Liver (tissue), 8 donors: ENCODE measurements at regions not wholly inside any gene's neighbourhood (a gene's known extent, or its start where the extent isn't known, plus 50 kb on each side); places are given as distances from the start of the nearest gene placed in this dataset.
A peak's percentile ranks its signal among the peaks of the same experiment; 100 is the strongest.
"Not testable (repeated sequence)": the region's sequence is repeated elsewhere in the genome, so short reads cannot be mapped to it uniquely, and the experiment has no call there.

Source experiments
- DNase-seq: peaks from one replicate; pipeline ENCODE4 v3.0.0-alpha.2; 2017; ENCODE audit warnings: low spot score
- H3K27ac ChIP-seq, 2 donors: one replicate each; pipeline ENCODE4 v1.7.0; 2013; ENCODE audit warnings: inconsistent platforms in 2 of 2, low read length in 2 of 2, control low read depth in 1 of 2, low read depth in 1 of 2, mild to moderate bottlenecking in 1 of 2
- H3K27me3 ChIP-seq, 4 donors: one replicate each; pipeline versions ENCODE4 v1.6.1 to v1.7.0; 2013; ENCODE audit warnings: low read length in 3 of 4, inconsistent platforms in 1 of 4, mild to moderate bottlenecking in 1 of 4, moderate library complexity in 1 of 4; ENCODE audit not compliant: control insufficient read depth in 4 of 4, insufficient read depth in 4 of 4
- H3K36me3 ChIP-seq, 4 donors: one replicate each; pipeline versions ENCODE4 v1.6.1 to v1.7.0; 2013; ENCODE audit warnings: low read length in 3 of 4, mild to moderate bottlenecking in 3 of 4, low read depth in 1 of 4, moderate library complexity in 1 of 4; ENCODE audit not compliant: control insufficient read depth in 4 of 4, insufficient read depth in 3 of 4
- H3K4me1 ChIP-seq, 4 donors: one replicate each; pipeline versions ENCODE4 v1.6.1 to v1.7.0; 2013; ENCODE audit warnings: low read length in 3 of 4, mild to moderate bottlenecking in 3 of 4, moderate library complexity in 1 of 4; ENCODE audit not compliant: control insufficient read depth in 4 of 4, insufficient read depth in 4 of 4
- H3K4me3 ChIP-seq, 3 donors: one replicate each; pipeline versions ENCODE4 v1.6.1 to v1.7.0; 2013; ENCODE audit warnings: low read length in 3 of 3, control low read depth in 1 of 3, low read depth in 1 of 3, mild to moderate bottlenecking in 1 of 3
- H3K9ac ChIP-seq, 2 donors: one replicate each; pipeline ENCODE4 v1.7.0; 2013; ENCODE audit warnings: low read length in 2 of 2, mild to moderate bottlenecking in 2 of 2, moderate library complexity in 2 of 2, control low read depth in 1 of 2, low read depth in 1 of 2
- H3K9me3 ChIP-seq, 4 donors: one replicate each; pipeline versions ENCODE4 v1.6.1 to v1.7.0; 2013; ENCODE audit warnings: low read length in 3 of 4; ENCODE audit not compliant: control insufficient read depth in 4 of 4
- ATF3 ChIP-seq: IDR thresholded peaks from 2 replicates; pipeline ENCODE4 v1.6.1; 2016; ENCODE audit warnings: antibody characterized with exemption
- CTCF ChIP-seq: fragments of 150-350 bp; IDR thresholded peaks from 2 replicates; pipeline ENCODE4 v1.5.1; 2017; ENCODE audit warnings: improper control_type of control experiment, low read depth, low read length; ENCODE audit not compliant: missing input control
- EGR1 ChIP-seq, 2 donors: IDR thresholded peaks; 2 replicates each; pipeline ENCODE4 v1.6.1; 2016 to 2018; ENCODE audit warnings: antibody characterized with exemption in 2 of 2, low read depth in 2 of 2
- FOXA1 ChIP-seq: IDR thresholded peaks from 2 replicates; pipeline ENCODE4 v1.6.1; 2016; ENCODE audit warnings: antibody characterized with exemption
- FOXA2 ChIP-seq: IDR thresholded peaks from 2 replicates; pipeline ENCODE4 v1.6.1; 2016; ENCODE audit warnings: antibody characterized with exemption
- GABPA ChIP-seq, 2 donors: IDR thresholded peaks in 1 of 2; conservative IDR thresholded peaks in 1 of 2; 2 replicates each; pipeline ENCODE4 v1.6.1; 2016; ENCODE audit warnings: antibody characterized with exemption in 2 of 2, mild to moderate bottlenecking in 1 of 2, moderate library complexity in 1 of 2
- NR2F2 ChIP-seq: IDR thresholded peaks from 2 replicates; pipeline ENCODE4 v1.6.1; 2016; ENCODE audit warnings: antibody characterized with exemption
- RAD21 ChIP-seq, 2 donors: IDR thresholded peaks; 2 replicates each; pipeline ENCODE4 v1.6.1; 2016; ENCODE audit warnings: antibody characterized with exemption in 2 of 2, mild to moderate bottlenecking in 2 of 2
- REST ChIP-seq: IDR thresholded peaks from 2 replicates; pipeline ENCODE4 v1.6.1; 2016; ENCODE audit warnings: antibody characterized with exemption, mild to moderate bottlenecking
- TAF1 ChIP-seq: conservative IDR thresholded peaks from 2 replicates; pipeline ENCODE4 v1.6.1; 2016; ENCODE audit warnings: antibody characterized with exemption, mild to moderate bottlenecking
- WGBS: extraction: QIAGEN DNeasy Blood & Tissue Kit; methylation state at CpG from one replicate; pipeline ENCODE4 v1.1.7; 2013; 5-methylcytosine and 5-hydroxymethylcytosine counted together
- donor health status: healthy.
- donor health status: healthy.
- donor health status: healthy.
- donor health status: healthy.
- donor health status: healthy.

GRCh38 chr2:49693961-49694360 lies 539.6 kb upstream of the FSHR start (continued):
- TF ChIP-seq REST: no peak
- no peak for TF ChIP-seq EGR1 (IDR thresholded peaks at IDR 0.05; ENCODE audit: low read depth in 2 of 2)
- TF ChIP-seq FOXA2: no peak
- no peak for TF ChIP-seq TAF1

GRCh38 chr2:49692022-49692421 lies 537.7 kb upstream of the FSHR start:
- not testable (repeated sequence) for H3K27me3 ChIP-seq, H3K4me1 ChIP-seq, DNase-seq, H3K9ac ChIP-seq, H3K36me3 ChIP-seq, H3K27ac ChIP-seq, H3K9me3 ChIP-seq, H3K4me3 ChIP-seq
- WGBS: 73% methylated on average over 2 of the region's 2 CpGs

- WGBS: 74% methylated on average over 1 of the region's 1 CpG
- Histone ChIP-seq H3K4me3 (no peak overlapping the region), H3K9me3 (no peaks in the 10 kb centered on the region), H3K9ac (no peak overlapping the region), H3K27ac (no peak overlapping the region), H3K36me3 (no peaks in the 10 kb centered on the region), H3K4me1 (no peaks in the 10 kb centered on the region), H3K27me3 (no peaks in the 10 kb centered on the region)
- DNase-seq: no peak
- TF ChIP-seq CTCF (peak; percentile 17), NR2F2 (no peak), RAD21 (IDR thresholded peaks at IDR 0.05) (peak; percentile 29 to 34)
Observed at GRCh38 chr2:49687918-49688317, 533.6 kb upstream of the FSHR start.

GRCh38 chr2:49686897-49687442 lies 532.7 kb upstream of the FSHR start:
- no peak for DNase-seq
- no peak for TF ChIP-seq GABPA (IDR thresholded peaks at IDR 0.05 in 1 of 2, conservative IDR thresholded peaks at IDR 0.05 in 1 of 2)
- no peak for TF ChIP-seq NR2F2
- no peak for TF ChIP-seq FOXA1
- no peak for TF ChIP-seq ATF3
- no peak for TF ChIP-seq TAF1
- H3K4me3 ChIP-seq: no peak overlapping the region
- no peak overlapping the region for H3K27ac ChIP-seq
- 37% methylated on average over 2 of the region's 2 CpGs for WGBS
- H3K9me3 ChIP-seq: no peaks in the 10 kb centered on the region
- H3K4me1 ChIP-seq: no peaks in the 10 kb centered on the region
- no peaks in the 10 kb centered on the region for H3K27me3 ChIP-seq
- no peaks in the 10 kb centered on the region for H3K36me3 ChIP-seq
- no peak overlapping the region for H3K9ac ChIP-seq
